ENCODE measurements at regions not wholly inside any gene's neighbourhood (a gene's known extent, or its start where the extent isn't known, plus 50 kb on each side); places are given as distances from the start of the nearest gene placed in this dataset.

DNA sequence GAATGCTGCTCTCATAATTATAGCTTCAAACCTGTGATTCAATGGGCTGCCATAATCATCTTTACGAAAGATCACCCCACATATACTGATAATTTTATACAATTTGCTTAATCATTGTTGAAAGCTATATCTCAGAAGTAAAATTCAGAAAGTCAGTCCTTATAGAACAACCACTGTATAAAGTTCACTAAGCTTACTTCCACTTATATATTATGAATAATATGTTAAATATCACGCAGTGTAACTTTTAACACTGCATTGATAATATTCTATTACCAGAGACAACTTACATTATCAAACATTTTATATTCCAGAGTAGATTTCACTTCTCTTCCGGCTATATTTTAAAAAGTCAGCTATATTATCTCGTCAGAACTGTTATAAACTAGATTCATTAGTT is 550.1 kb upstream of the PCDH20 start:
- TF ChIP-seq, protein P1, sequence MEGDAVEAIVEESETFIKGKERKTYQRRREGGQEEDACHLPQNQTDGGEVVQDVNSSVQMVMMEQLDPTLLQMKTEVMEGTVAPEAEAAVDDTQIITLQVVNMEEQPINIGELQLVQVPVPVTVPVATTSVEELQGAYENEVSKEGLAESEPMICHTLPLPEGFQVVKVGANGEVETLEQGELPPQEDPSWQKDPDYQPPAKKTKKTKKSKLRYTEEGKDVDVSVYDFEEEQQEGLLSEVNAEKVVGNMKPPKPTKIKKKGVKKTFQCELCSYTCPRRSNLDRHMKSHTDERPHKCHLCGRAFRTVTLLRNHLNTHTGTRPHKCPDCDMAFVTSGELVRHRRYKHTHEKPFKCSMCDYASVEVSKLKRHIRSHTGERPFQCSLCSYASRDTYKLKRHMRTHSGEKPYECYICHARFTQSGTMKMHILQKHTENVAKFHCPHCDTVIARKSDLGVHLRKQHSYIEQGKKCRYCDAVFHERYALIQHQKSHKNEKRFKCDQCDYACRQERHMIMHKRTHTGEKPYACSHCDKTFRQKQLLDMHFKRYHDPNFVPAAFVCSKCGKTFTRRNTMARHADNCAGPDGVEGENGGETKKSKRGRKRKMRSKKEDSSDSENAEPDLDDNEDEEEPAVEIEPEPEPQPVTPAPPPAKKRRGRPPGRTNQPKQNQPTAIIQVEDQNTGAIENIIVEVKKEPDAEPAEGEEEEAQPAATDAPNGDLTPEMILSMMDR (IDR thresholded peaks at IDR 0.05; ENCODE audit: extremely low read depth, missing control alignments), result no peak
- DNase-seq (ENCODE audit: low spot score), result no peak

DNA sequence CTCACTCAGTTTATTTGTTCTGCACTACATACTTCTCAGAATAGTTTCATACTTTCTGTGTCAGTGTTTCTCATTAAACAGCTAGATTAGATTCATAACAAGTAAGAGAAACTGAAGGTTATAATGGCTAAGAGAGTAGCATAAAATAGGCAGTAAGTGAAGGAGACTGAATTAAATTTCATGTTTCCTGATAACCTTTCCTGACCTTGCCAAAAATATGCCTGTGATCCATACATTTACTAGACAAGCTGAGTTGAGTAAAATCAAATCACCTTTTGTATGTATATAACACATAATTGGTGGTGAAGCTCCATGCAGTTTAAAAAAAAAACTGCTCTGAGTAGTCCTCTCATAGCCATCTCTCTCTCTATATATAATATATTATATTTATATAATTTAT is 545.3 kb upstream of the PCDH20 start:
- TF ChIP-seq, protein P1 (IDR thresholded peaks at IDR 0.05; ENCODE audit: extremely low read depth, missing control alignments), result no peak

DNA sequence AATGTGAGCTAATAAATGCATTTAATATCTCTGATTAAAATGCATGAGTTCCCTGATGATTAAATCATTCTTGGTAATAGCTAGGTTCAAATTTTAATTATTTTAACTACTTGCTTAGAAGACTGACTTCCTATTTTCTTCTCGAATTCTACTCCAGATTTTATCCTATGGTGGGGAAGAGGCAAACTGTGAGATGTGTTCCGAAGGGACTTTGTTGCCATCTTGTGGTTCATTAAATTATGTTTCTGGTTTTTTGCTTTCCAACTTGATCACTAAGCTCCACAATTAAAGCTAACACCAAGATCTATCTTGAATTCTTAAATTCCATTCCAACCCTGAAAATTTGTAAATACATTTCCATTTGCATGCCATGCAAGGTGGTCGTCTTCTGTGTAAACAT is 538.4 kb upstream of the PCDH20 start:
- DNase-seq (ENCODE audit: low spot score), result no peak
- TF ChIP-seq, protein P1 (IDR thresholded peaks at IDR 0.05; ENCODE audit: extremely low read depth, missing control alignments), result no peak

More for the DNA sequence above, 545.3 kb upstream of the PCDH20 start:
- no peak for DNase-seq (ENCODE audit: low spot score)

DNA sequence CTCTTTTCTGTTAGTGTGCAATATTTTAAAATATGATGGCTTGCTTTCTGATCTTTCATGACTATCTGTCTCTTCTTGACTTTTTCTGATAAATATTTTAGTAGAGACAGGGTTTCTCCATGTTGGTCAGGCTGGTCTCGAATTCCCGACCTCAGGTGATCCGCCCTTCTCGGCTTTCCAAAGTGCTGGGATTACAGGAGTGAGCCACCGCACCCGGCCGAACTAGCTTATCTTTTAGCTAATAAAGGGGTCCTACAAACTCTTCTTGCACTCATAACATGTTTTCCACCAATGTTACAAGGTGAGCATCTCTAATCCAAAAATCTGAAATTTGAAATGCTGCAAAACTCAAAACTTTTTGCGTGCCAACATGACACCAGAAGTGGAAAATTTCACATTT is 535.2 kb upstream of the PCDH20 start:
- DNase-seq (ENCODE audit: low spot score), result no peak
- TF ChIP-seq, protein P1 (IDR thresholded peaks at IDR 0.05; ENCODE audit: extremely low read depth, missing control alignments), result no peak

DNA sequence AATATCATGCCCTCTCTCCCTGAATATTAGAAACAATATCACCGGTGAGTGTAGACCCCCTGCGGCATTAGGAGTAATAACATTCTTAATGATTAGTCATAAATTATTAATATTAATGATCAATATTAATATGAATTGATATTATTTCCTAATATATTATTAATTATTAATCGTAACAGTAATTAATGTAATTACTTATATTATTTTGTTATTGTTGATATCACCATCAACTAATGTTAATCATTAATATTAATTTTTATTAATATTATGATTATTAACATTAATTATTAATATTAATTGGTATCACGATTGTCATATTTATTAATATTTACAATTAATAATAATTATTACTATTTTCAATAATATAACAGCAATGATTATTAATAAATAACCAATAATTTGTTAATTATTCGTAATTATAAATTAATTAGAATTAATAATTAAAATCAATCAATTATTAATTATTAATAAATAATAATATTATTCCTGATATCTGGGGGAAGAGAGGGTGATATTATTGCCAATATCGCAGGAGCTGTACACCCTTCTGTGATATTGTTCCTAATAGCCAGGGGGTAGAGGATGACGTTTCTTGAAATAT is 528.8 kb upstream of the PCDH20 start:
- no peak for DNase-seq (ENCODE audit: low spot score)
- TF ChIP-seq, protein P1 (IDR thresholded peaks at IDR 0.05; ENCODE audit: extremely low read depth, missing control alignments), result no peak

DNA sequence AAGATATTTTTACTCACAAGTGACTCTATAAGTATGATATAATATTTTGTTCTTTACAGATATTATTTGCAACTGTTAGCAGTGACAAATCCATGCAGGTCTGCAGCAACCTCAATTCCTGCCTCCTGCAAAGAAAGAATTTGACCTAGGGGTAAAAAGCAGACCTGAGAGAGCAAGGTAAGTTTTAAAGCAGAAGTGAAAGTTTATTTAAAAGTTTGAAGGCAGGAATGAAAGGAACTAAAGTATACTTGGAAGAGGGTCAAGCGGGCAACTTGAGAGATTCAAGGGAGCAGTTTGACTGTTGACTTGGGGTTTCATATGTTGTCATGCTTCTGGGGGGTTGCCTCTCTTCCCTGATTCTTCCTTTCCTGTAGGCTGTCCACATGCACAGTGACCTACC is 520.1 kb upstream of the PCDH20 start:
- no peak for DNase-seq (ENCODE audit: low spot score)
- TF ChIP-seq, protein P1 (IDR thresholded peaks at IDR 0.05; ENCODE audit: extremely low read depth, missing control alignments), result no peak

DNA sequence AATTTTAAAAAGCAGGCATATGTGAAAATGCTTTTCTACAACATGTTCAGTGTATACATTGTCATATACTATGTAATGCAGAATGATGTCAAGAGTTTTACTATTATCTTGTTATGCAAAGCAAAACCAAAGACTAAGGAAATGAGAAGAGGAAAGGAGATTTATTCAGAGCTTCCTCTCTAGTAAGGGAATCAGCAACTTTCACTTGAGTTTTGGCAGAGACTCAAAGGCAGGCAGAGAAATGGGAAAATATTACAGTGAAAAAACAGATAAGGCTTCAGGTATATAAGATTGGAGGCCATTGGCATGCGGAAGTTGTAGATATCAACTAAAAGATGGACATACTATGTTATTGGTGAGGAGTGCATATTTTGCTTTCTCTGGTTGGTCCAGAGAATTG is 512.0 kb upstream of the PCDH20 start:
- TF ChIP-seq, protein P1 (IDR thresholded peaks at IDR 0.05; ENCODE audit: extremely low read depth, missing control alignments), result no peak
- no peak for DNase-seq (ENCODE audit: low spot score)
